Tibial artery (tissue), 4 donors: ENCODE measurements at regions not wholly inside any gene's neighbourhood (a gene's known extent, or its start where the extent isn't known, plus 50 kb on each side); places are given as distances from the start of the nearest gene placed in this dataset.

Experiments
- DNase-seq, 2 donors: peaks; one replicate each; pipeline ENCODE4 v3.0.0-alpha.2; 2019
- H3K27ac ChIP-seq, 2 donors: fragments of 200-600 bp; sonication (generic) in 1 of 2; 1 replicate in 1 of 2; 2 replicates in 1 of 2; pipeline ENCODE4 v1.5.1; 2018 to 2019; ENCODE audit warnings: mild to moderate bottlenecking in 1 of 2
- H3K27me3 ChIP-seq, 2 donors: fragments of 200-600 bp; sonication (generic) in 1 of 2; one replicate each; pipeline versions ENCODE4 v1.5.1 to v1.6.0; 2016 to 2019
- H3K36me3 ChIP-seq, 3 donors: fragments of 200-600 bp; sonication (generic) in 2 of 3; one replicate each; pipeline ENCODE4 v1.5.1; 2016 to 2019; ENCODE audit warnings: mild to moderate bottlenecking in 2 of 3
- H3K4me1 ChIP-seq, 4 donors: fragments of 200-600 bp; sonication (generic) in 2 of 4; 1 replicate in 3 of 4; 2 replicates in 1 of 4; pipeline ENCODE4 v1.5.1; 2016 to 2019
- H3K4me3 ChIP-seq, 2 donors: fragments of 200-600 bp; sonication (generic) in 1 of 2; 1 replicate in 1 of 2; 2 replicates in 1 of 2; pipeline ENCODE4 v1.5.1; 2018 to 2019; ENCODE audit warnings: mild to moderate bottlenecking in 2 of 2
- H3K9me3 ChIP-seq, 3 donors: fragments of 200-600 bp; sonication (generic) in 1 of 3; one replicate each; pipeline ENCODE4 v1.5.1; 2016 to 2019
- intact Hi-C: fragments of 100-400 bp; cut with DNase I; formaldehyde crosslinking; loops from one replicate; pipeline ENCODE4 v1.15.0; 2023; ENCODE audit warnings: low total_unique reads
- TF ChIP-seq, protein P1 (sequence below), 2 experiments: fragments of 200-600 bp in 1 of 2; fragments of 450-650 bp in 1 of 2; IDR thresholded peaks; one replicate each; pipeline ENCODE4 v1.5.1; 2017 to 2019; ENCODE audit warnings: antibody characterized with exemption in 2 of 2, mild to moderate bottlenecking in 1 of 2, moderate library complexity in 1 of 2

DNA sequence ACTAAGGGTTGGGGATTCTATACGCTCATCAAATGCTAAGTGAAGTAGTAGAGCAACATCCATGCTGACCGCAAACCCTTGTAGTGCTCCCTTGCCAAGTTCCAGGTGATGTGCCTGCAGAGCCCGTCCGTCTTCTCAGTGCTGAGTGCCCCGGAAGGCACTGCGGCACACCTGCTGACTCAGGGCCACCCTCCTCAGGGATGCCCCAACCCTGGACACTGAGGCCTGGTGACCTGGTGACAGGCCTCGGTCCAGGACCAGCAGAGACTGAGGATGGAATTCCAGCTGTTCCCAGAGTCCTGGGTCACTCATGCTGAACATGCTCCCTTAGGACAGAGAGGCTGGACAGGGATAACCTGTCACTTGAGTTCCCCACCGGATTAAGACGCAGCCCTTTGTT lies 422.5 kb downstream of the OCA2 start:
- Histone ChIP-seq H3K4me1 (no peaks in the 10 kb centered on the region), H3K27ac (no peak overlapping the region), H3K9me3 (no peaks in the 10 kb centered on the region), H3K27me3 (no peaks in the 10 kb centered on the region), H3K4me3 (no peak overlapping the region), H3K36me3 (no peaks in the 10 kb centered on the region)
- intact Hi-C loops = no loop called here
- no peak for DNase-seq
- TF ChIP-seq, protein P1, sequence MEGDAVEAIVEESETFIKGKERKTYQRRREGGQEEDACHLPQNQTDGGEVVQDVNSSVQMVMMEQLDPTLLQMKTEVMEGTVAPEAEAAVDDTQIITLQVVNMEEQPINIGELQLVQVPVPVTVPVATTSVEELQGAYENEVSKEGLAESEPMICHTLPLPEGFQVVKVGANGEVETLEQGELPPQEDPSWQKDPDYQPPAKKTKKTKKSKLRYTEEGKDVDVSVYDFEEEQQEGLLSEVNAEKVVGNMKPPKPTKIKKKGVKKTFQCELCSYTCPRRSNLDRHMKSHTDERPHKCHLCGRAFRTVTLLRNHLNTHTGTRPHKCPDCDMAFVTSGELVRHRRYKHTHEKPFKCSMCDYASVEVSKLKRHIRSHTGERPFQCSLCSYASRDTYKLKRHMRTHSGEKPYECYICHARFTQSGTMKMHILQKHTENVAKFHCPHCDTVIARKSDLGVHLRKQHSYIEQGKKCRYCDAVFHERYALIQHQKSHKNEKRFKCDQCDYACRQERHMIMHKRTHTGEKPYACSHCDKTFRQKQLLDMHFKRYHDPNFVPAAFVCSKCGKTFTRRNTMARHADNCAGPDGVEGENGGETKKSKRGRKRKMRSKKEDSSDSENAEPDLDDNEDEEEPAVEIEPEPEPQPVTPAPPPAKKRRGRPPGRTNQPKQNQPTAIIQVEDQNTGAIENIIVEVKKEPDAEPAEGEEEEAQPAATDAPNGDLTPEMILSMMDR (IDR thresholded peaks at IDR 0.05) = no peak

DNA sequence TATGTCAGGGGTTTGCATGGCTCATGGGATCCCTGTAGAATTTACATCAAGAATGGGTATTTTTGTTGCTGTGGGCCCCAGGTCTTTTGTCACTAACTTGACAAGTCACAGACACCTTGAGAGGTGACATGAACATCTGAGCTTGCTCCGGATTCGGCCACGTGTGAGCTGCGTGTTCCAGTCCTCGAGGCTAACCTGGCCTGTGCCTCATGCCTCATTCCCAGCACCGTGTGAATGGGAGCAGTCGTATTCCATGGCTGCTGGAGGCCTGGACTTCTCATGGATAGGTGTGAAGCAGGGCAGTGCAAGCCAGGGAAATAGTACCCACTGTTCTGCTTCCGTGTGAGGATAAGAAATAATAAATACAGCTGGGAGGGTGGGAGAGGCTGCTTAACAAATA lies 423.5 kb downstream of the OCA2 start:
- DNase-seq = no peak
- no peak overlapping the region for H3K4me3 ChIP-seq
- intact Hi-C loops = no loop called here
- H3K27me3 ChIP-seq = no peaks in the 10 kb centered on the region
- TF ChIP-seq, protein P1 (IDR thresholded peaks at IDR 0.05) = no peak
- H3K9me3 ChIP-seq = no peaks in the 10 kb centered on the region
- no peak overlapping the region for H3K27ac ChIP-seq
- no peaks in the 10 kb centered on the region for H3K36me3 ChIP-seq
- no peaks in the 10 kb centered on the region for H3K4me1 ChIP-seq

DNA sequence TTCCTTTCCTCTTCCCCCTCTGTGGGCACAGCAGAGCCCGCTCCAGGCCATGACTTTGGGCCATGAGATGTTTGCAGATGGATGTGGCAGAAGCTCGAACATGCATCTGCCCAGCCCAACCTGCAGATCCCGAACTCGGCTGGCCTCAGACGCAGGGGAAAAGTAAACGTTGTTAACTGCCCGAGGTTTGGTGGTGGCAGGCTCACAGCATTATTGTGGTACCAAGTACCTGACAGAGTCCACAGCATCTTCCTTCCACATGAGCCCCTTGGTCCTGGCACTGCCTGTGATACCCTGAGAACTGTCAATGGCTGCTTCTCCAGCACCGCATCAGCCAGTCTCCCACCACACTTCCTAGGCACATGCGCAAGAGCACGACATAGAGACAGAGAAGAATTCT lies 424.3 kb downstream of the OCA2 start:
- H3K4me3 ChIP-seq = no peak overlapping the region
- intact Hi-C loops = no loop called here
- no peaks in the 10 kb centered on the region for H3K4me1 ChIP-seq
- no peak for DNase-seq
- no peak overlapping the region for H3K27ac ChIP-seq
- no peaks in the 10 kb centered on the region for H3K9me3 ChIP-seq
- H3K27me3 ChIP-seq = no peaks in the 10 kb centered on the region
- no peaks in the 10 kb centered on the region for H3K36me3 ChIP-seq
- TF ChIP-seq, protein P1 (IDR thresholded peaks at IDR 0.05) = no peak

DNA sequence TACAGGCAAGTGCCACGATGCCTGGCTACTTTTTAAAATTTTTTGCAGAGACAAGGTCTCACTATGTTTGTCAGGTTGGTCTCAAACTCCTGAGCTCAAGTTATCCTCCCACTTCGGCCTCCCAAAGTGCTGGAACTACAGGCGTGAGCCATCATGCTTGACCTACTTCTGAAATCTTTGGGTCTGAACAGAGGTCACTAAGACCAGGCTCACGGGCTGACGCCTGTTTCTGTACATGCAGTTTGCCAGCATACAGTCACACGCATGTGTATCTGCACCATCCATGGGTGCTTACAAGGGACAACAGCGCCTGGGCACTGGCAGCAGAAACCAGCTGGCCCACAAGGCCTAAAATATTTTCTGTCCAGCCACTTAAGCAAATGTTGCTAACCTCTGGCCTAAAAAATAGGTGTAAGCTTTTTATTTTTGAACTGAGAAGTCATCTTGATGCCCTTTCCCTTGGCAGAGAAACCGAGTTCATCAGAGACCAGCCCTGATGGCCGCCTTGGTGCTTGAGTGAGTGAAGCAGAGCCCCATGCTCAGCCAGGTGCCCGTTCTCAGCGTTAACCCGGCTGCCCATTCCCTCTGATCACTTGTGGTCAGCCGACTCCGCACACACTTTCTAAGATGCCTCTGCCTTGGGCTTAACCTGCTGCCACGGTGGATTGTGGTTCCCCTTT lies 425.2 kb downstream of the OCA2 start:
- Histone ChIP-seq H3K4me3 (no peak overlapping the region), H3K36me3 (no peaks in the 10 kb centered on the region), H3K27ac (no peak overlapping the region), H3K9me3 (no peaks in the 10 kb centered on the region), H3K4me1 (no peaks in the 10 kb centered on the region), H3K27me3 (no peaks in the 10 kb centered on the region)
- TF ChIP-seq, protein P1 (IDR thresholded peaks at IDR 0.05) = no peak
- intact Hi-C loops = no loop called here
- DNase-seq = no peak

DNA sequence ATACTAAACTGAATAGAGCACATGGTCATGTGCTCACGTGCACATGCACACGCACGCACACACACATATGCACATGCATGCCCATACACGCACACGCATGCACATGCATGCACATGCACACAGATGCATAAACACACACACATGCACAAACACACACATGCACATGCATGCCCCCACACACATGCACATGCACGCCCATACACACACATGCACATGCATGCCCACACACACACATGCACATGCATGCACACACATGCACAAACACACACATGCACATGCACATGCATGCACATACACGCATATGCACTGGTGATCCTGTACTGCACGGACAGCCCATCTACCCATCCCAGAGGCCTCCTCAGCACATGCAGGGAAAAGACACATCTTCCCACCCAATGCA lies 426.6 kb downstream of the OCA2 start:
- TF ChIP-seq, protein P1 (IDR thresholded peaks at IDR 0.05) = no peak

More for the DNA sequence above, 426.6 kb downstream of the OCA2 start:
- no peak overlapping the region for H3K4me3 ChIP-seq
- no peaks in the 10 kb centered on the region for H3K36me3 ChIP-seq
- DNase-seq = no peak
- no peak overlapping the region for H3K27ac ChIP-seq
- H3K27me3 ChIP-seq = no peaks in the 10 kb centered on the region
- intact Hi-C loops = no loop called here
- no peaks in the 10 kb centered on the region for H3K9me3 ChIP-seq
- H3K4me1 ChIP-seq = no peaks in the 10 kb centered on the region
